ENCODE measurements at regions not wholly inside any gene's neighbourhood (a gene's known extent, or its start where the extent isn't known, plus 50 kb on each side); places are given as distances from the start of the nearest gene placed in this dataset.

DNA sequence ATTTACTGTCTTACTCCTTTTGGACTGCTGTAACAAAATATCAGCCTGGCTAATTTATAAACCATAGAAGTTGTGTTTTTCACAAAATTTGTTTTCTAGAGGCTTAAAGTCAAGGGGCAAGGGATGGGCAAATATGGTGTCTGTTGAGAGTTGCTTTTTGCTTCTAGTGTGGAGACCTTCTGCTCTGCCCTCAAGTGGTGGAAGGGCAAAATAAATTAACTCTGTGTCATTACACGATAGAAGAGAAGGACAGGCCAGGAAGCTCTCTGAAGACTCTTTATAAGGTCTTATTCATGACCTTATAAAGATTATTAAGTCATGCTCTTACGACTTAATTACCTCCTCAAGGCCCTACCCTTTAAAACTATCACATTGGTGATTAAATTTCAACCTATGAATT lies 181.2 kb upstream of the LRATD1 start:
- TF ChIP-seq, protein P1, sequence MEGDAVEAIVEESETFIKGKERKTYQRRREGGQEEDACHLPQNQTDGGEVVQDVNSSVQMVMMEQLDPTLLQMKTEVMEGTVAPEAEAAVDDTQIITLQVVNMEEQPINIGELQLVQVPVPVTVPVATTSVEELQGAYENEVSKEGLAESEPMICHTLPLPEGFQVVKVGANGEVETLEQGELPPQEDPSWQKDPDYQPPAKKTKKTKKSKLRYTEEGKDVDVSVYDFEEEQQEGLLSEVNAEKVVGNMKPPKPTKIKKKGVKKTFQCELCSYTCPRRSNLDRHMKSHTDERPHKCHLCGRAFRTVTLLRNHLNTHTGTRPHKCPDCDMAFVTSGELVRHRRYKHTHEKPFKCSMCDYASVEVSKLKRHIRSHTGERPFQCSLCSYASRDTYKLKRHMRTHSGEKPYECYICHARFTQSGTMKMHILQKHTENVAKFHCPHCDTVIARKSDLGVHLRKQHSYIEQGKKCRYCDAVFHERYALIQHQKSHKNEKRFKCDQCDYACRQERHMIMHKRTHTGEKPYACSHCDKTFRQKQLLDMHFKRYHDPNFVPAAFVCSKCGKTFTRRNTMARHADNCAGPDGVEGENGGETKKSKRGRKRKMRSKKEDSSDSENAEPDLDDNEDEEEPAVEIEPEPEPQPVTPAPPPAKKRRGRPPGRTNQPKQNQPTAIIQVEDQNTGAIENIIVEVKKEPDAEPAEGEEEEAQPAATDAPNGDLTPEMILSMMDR (IDR thresholded peaks at IDR 0.05): peak in 1 of 5 experiments; percentile 10
- TF ChIP-seq EP300 (IDR thresholded peaks at IDR 0.05; ENCODE audit: low read depth) (no peak), POLR2AphosphoS5 (IDR thresholded peaks at IDR 0.05) (no peak), POLR2A (IDR thresholded peaks at IDR 0.05) (no peak)
